SJSA1 (cell line): ENCODE measurements at regions not wholly inside any gene's neighbourhood (a gene's known extent, or its start where the extent isn't known, plus 50 kb on each side); places are given as distances from the start of the nearest gene placed in this dataset.

Source experiments
- DNase-seq, 2 experiments: peaks; one replicate each; pipeline ENCODE4 v3.0.0-alpha.2; 2015 to 2020; ENCODE audit warnings: low spot score in 2 of 2, low read depth in 1 of 2
- H3K27ac ChIP-seq: fragments of 250-450 bp; sonication (Bioruptor Pico); 2 replicates; pipeline ENCODE4 v1.5.1; 2020; ENCODE audit warnings: mild to moderate bottlenecking, moderate library complexity
- H3K27me3 ChIP-seq: fragments of 250-450 bp; sonication (Bioruptor Pico); replicated peaks from 2 replicates; pipeline ENCODE4 v1.5.1; 2020; ENCODE audit warnings: mild to moderate bottlenecking, moderate library complexity
- H3K36me3 ChIP-seq: fragments of 250-450 bp; sonication (Bioruptor Pico); 2 replicates; pipeline ENCODE4 v1.5.1; 2020; ENCODE audit warnings: mild to moderate bottlenecking
- H3K4me1 ChIP-seq: fragments of 250-450 bp; sonication (Bioruptor Pico); replicated peaks from 2 replicates; pipeline ENCODE4 v1.6.1; 2021; ENCODE audit warnings: mild to moderate bottlenecking
- H3K4me3 ChIP-seq: fragments of 250-450 bp; sonication (Bioruptor Pico); 2 replicates; pipeline ENCODE4 v1.5.1; 2020; ENCODE audit warnings: mild to moderate bottlenecking
- H3K9me3 ChIP-seq: fragments of 250-450 bp; sonication (Bioruptor Pico); replicated peaks from 2 replicates; pipeline ENCODE4 v1.5.1; 2020; ENCODE audit warnings: mild to moderate bottlenecking

DNA sequence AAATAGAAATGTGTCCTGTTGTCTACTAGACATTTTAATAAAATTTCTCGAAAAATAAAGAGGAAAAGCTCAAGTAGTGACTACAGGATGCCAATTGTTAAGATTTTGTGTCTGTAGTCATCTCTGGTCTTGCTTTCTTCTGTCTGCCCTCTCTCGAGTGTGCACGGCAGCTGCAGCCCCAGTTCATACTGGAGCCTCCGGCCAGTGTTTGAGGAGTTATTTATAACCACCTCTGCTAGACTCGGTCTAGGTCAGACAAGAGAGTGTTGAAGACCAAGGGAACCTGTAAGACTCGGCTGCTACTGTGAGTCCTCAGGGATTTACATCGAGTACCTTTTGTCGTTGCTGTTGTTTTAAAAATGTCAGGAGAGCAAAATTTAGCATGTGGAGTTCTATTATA is 810.1 kb upstream of the POU3F3 start:
- Histone ChIP-seq H3K4me1 (no peaks in the 10 kb centered on the region), H3K9me3 (no peaks in the 10 kb centered on the region), H3K4me3 (no peak overlapping the region), H3K36me3 (no peaks in the 10 kb centered on the region), H3K27me3 (no peaks in the 10 kb centered on the region), H3K27ac (no peak overlapping the region)
- no peak for DNase-seq

DNA sequence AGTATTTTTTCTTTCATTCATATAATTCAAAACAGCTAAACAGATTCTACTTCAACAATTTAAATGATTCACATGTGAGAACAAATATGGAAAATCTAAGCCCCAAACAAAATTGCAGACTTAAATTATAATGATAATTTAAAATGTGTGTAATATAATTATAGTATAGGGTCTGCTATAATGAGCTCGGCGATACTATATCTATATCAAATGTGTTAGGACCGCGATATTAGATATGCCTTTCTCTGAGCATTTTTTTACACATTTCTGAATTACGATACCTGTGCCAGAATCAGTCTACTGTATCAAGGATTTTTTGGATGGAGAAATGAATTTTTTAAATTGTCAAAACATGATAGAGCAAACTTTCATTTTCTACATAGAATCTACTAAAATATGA is 808.8 kb upstream of the POU3F3 start:
- no peaks in the 10 kb centered on the region for H3K9me3 ChIP-seq
- H3K4me3 ChIP-seq: no peak overlapping the region
- no peak overlapping the region for H3K27ac ChIP-seq
- no peaks in the 10 kb centered on the region for H3K27me3 ChIP-seq
- no peaks in the 10 kb centered on the region for H3K36me3 ChIP-seq
- H3K4me1 ChIP-seq: no peaks in the 10 kb centered on the region
- DNase-seq: no peak

GRCh38 chr2:104046466-104046865 is 807.4 kb upstream of the POU3F3 start:
- DNase-seq: no peak
- no peaks in the 10 kb centered on the region for H3K4me1 ChIP-seq
- no peaks in the 10 kb centered on the region for H3K27me3 ChIP-seq
- no peaks in the 10 kb centered on the region for H3K36me3 ChIP-seq
- H3K27ac ChIP-seq: no peak overlapping the region
- no peaks in the 10 kb centered on the region for H3K9me3 ChIP-seq
- H3K4me3 ChIP-seq: no peak overlapping the region

DNA sequence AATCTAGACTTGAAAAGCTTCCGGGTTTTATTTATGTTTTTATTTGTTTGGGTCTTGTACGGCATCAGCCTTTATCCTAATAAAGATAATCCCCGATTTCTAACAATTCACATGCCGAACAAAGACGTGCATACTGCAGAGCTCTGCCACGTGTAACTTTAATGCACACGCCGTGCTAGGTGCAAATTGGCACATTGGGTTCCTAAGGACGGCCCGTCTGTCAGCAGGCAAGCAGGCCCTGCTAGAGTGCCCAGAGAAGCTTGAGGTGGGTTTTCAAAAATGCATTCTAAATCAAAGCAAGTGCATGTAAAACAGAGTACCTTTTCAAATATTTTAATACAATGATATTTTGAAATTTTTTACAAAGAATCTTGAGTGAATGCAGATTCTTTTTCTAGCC is 806.4 kb upstream of the POU3F3 start:
- H3K9me3 ChIP-seq: no peaks in the 10 kb centered on the region
- no peaks in the 10 kb centered on the region for H3K4me1 ChIP-seq
- no peak for DNase-seq
- no peaks in the 10 kb centered on the region for H3K27me3 ChIP-seq
- no peaks in the 10 kb centered on the region for H3K36me3 ChIP-seq
- no peak overlapping the region for H3K27ac ChIP-seq
- H3K4me3 ChIP-seq: no peak overlapping the region

DNA sequence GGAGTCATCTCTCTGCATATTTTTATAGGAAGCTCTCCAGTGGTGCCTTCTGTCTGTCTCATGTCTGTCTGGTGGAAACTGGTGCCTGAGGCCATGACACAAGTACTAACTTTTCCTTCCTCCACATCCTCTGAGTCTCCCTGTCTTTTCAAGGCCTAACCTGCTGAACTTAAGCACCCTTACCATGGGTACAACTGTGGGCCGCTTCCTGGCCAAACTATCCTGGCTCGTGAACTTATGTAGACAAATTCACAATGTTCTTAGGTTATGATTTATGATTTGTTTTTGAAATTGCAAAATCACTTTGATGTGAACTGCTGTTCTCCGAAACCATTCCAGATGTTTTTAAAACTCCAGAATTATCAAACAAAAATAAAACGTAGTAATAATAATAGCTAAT is 804.5 kb upstream of the POU3F3 start:
- no peak for DNase-seq
- no peaks in the 10 kb centered on the region for H3K27me3 ChIP-seq
- no peaks in the 10 kb centered on the region for H3K36me3 ChIP-seq
- no peaks in the 10 kb centered on the region for H3K9me3 ChIP-seq
- H3K4me1 ChIP-seq: no peaks in the 10 kb centered on the region
- no peak overlapping the region for H3K4me3 ChIP-seq
- H3K27ac ChIP-seq: no peak overlapping the region

GRCh38 chr2:104049981-104050380 is 803.9 kb upstream of the POU3F3 start:
- no peak overlapping the region for H3K4me3 ChIP-seq
- H3K27me3 ChIP-seq: no peaks in the 10 kb centered on the region
- no peaks in the 10 kb centered on the region for H3K9me3 ChIP-seq

GRCh38 chr2:104050656-104051242 is 803.2 kb upstream of the POU3F3 start:
- Histone ChIP-seq H3K27me3 (no peaks in the 10 kb centered on the region), H3K4me3 (no peak overlapping the region), H3K27ac (no peak overlapping the region), H3K9me3 (no peaks in the 10 kb centered on the region), H3K4me1 (no peaks in the 10 kb centered on the region), H3K36me3 (no peaks in the 10 kb centered on the region)
- DNase-seq: no peak

More at GRCh38 chr2:104049981-104050380, 803.9 kb upstream of the POU3F3 start:
- no peaks in the 10 kb centered on the region for H3K4me1 ChIP-seq
- no peak for DNase-seq
- H3K36me3 ChIP-seq: no peaks in the 10 kb centered on the region
- H3K27ac ChIP-seq: no peak overlapping the region

DNA sequence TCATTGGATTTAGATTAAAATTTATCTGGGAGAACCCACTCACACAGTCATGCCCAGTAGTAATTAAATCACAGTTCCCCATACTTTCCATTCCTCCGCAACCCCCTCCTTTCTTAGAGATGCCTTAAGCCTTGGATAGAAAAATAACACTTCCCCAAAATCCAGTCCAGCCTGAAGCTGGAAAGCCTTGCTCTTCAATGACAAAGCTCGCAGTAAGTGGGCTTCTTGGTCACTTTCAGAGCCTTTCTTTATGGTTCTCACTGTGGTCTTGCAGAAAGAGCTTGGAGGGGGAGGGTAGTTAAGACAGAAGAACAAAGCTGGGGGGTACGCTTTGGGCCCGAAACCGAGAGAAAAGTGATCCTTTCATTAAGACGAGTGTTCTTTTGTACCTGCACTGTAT is 802.1 kb upstream of the POU3F3 start:
- H3K27ac ChIP-seq: no peak overlapping the region
- H3K27me3 ChIP-seq: no peaks in the 10 kb centered on the region

DNA sequence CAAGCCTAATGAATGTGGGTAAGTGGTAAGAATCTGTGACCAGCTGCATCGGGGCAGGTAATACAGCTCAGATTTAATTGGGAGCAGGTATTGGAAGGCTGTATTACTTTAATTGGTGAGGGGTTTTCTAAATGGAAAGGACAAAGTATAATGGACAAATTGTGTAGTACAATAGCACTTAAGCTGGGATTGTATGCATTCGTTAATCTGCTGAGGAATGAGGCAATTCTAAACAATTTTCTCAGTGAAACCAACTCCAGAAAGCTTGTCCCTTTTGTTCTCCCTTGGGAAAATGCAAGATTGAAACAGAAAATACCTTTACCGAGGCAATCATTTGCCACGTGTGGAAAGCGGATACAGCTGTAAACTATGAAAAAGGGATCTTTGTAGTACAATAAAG is 801.6 kb upstream of the POU3F3 start:
- DNase-seq: no peak
- Histone ChIP-seq H3K4me1 (no peaks in the 10 kb centered on the region), H3K9me3 (no peaks in the 10 kb centered on the region), H3K27me3 (no peaks in the 10 kb centered on the region), H3K4me3 (no peak overlapping the region), H3K27ac (no peak overlapping the region), H3K36me3 (no peaks in the 10 kb centered on the region)

More for the DNA sequence above, 802.1 kb upstream of the POU3F3 start:
- Histone ChIP-seq H3K9me3 (no peaks in the 10 kb centered on the region), H3K4me1 (no peaks in the 10 kb centered on the region), H3K36me3 (no peaks in the 10 kb centered on the region), H3K4me3 (no peak overlapping the region)
- no peak for DNase-seq

GRCh38 chr2:104056451-104056850 is 797.5 kb upstream of the POU3F3 start:
- no peak overlapping the region for H3K27ac ChIP-seq
- no peaks in the 10 kb centered on the region for H3K9me3 ChIP-seq
- H3K4me3 ChIP-seq: no peak overlapping the region
- DNase-seq: no peak
- no peaks in the 10 kb centered on the region for H3K4me1 ChIP-seq
- no peaks in the 10 kb centered on the region for H3K36me3 ChIP-seq
- H3K27me3 ChIP-seq: no peaks in the 10 kb centered on the region

GRCh38 chr2:104068665-104069064 is 785.2 kb upstream of the POU3F3 start:
- H3K27ac ChIP-seq: no peak overlapping the region
- no peak for DNase-seq
- H3K27me3 ChIP-seq: no peaks in the 10 kb centered on the region
- no peaks in the 10 kb centered on the region for H3K9me3 ChIP-seq
- H3K4me3 ChIP-seq: no peak overlapping the region
- no peaks in the 10 kb centered on the region for H3K4me1 ChIP-seq
- H3K36me3 ChIP-seq: no peaks in the 10 kb centered on the region

DNA sequence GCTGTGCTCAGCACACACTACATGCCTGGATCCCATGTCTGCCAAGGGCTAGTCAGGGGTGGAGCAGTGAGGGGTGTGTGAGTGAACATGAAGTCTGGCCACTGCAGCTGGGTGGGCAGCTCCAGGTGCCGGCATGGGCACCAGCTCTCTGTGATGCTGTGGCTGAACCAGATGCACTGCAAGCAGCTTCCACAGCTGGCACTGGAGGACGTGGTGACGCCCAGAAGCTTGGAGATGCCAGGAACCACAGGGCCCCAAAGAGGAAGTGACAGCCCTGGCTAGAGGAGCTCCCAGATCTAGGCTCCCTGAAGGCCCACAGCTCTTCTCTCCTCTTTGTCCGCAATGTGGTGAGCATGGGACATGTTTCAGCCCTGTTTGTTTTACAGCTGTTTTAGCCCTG is 776.3 kb upstream of the POU3F3 start:
- Histone ChIP-seq H3K36me3 (no peaks in the 10 kb centered on the region), H3K27me3 (no peaks in the 10 kb centered on the region), H3K4me1 (no peaks in the 10 kb centered on the region), H3K4me3 (no peak overlapping the region), H3K27ac (no peak overlapping the region), H3K9me3 (no peaks in the 10 kb centered on the region)
- no peak for DNase-seq

GRCh38 chr2:104078431-104079157 is 775.3 kb upstream of the POU3F3 start:
- no peaks in the 10 kb centered on the region for H3K27me3 ChIP-seq
- H3K4me1 ChIP-seq: no peaks in the 10 kb centered on the region
- no peaks in the 10 kb centered on the region for H3K9me3 ChIP-seq
- no peaks in the 10 kb centered on the region for H3K36me3 ChIP-seq
- DNase-seq: no peak
- no peak overlapping the region for H3K4me3 ChIP-seq
- no peak overlapping the region for H3K27ac ChIP-seq

DNA sequence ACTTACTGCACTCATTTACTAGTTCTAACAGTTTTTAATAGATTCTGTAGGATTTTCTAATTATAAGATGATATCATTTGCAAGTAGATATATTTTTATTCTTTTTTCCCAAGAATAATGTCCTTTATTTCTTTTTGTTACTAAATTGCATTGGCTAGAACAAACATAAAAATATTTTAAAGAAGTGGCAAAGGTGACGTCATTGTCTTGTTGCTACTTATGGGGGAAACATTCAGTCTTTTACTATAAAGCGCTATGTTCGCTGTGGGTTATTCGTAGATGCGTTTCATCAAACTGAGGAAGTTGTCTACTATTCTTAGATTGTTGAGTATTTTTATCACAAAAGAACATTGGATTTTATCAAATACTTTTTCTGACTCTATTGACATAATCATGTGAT is 765.2 kb upstream of the POU3F3 start:
- H3K27ac ChIP-seq: no peak overlapping the region
- no peaks in the 10 kb centered on the region for H3K36me3 ChIP-seq
- DNase-seq: no peak
- no peaks in the 10 kb centered on the region for H3K27me3 ChIP-seq
- H3K4me1 ChIP-seq: no peaks in the 10 kb centered on the region
- H3K4me3 ChIP-seq: no peak overlapping the region
- H3K9me3 ChIP-seq: peaks cover 4% of the 10 kb centered on the region; the same call in 1 of the 2 replicates

GRCh38 chr2:104090407-104090806 is 763.5 kb upstream of the POU3F3 start:
- no peak overlapping the region for H3K4me3 ChIP-seq
- no peaks in the 10 kb centered on the region for H3K27me3 ChIP-seq
- peaks cover 4% of the 10 kb centered on the region; the same call in 1 of the 2 replicates for H3K9me3 ChIP-seq
- H3K36me3 ChIP-seq: no peaks in the 10 kb centered on the region
- no peak overlapping the region for H3K27ac ChIP-seq
- no peaks in the 10 kb centered on the region for H3K4me1 ChIP-seq
- no peak for DNase-seq
